ENCODE measurements at regions not wholly inside any gene's neighbourhood (a gene's known extent, or its start where the extent isn't known, plus 50 kb on each side); places are given as distances from the start of the nearest gene placed in this dataset.

GRCh38 chr7:22591271-22591670 lies 91.3 kb upstream of the STEAP1B start:
- TF ChIP-seq POLR2A (IDR thresholded peaks at IDR 0.05) (no peak), CTCF (IDR thresholded peaks at IDR 0.05) (no peak)
